GM21367 (cell line): ENCODE measurements at regions not wholly inside any gene's neighbourhood (a gene's known extent, or its start where the extent isn't known, plus 50 kb on each side); places are given as distances from the start of the nearest gene placed in this dataset.

Source experiments
- ATAC-seq: cut with Tn5 transposase; IDR thresholded peaks from one replicate; pipeline ENCODE4 v1.9.1; 2021; ENCODE audit not compliant: unreplicated experiment

DNA sequence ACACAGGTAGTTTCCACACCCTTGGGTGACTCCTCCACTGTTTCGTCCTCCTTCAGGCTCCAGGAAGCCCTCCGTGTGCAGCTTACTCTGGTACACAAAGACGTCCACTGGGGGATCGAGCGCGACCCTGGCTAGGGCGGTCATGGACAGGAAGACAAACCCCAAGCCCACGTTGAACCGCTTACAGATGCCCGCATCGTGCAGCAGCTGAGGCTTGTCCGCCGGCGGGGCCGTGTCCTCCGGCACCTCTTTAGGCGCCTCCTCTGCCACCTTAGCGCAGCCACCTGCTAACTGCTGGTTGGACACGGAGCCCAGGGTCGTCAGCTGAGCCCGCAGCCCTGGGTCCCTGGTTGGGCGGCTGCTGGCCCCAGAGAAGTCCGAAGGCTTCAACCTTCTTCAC lies 309.0 kb upstream of the BTBD3 start:
- ATAC-seq, result no peak

DNA sequence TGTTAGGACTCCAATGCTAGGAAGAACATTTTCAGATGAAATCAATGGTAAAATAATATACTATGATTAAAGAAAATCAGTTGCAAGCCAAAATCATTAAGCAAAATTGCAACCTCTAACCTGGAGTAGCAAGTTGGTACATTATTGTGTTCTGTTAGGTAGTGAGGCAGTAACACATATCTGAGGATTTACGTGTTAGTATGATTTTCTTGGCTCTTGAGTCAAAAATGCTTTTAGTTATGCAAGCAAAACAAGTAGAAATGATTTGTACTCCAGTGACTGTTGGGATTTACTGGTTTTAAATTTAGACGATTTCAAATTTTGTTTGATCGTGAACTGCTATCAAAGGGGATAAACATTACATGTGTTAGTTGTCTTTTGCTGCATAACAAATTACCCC lies 293.0 kb upstream of the BTBD3 start:
- ATAC-seq, result no peak

DNA sequence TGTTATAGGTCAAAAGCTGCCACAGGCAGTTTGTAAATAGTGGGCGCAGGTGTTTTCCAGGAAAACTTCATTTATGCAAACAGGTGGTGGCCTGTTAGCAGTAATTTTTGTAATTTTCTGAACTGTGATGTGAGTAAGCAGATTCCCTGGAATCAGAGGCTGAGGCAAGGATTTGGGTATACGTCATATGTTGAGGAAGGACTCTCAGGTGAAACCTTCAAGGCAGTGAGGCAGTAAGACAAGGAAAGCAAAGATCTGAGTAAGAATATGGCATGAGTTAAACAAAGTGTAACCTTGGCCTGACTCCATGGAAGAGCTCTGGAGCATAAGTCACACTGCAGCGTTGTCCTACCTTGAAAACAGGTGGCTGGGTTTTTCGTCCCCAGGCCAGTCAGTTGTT lies 291.1 kb upstream of the BTBD3 start:
- ATAC-seq, result no peak

DNA sequence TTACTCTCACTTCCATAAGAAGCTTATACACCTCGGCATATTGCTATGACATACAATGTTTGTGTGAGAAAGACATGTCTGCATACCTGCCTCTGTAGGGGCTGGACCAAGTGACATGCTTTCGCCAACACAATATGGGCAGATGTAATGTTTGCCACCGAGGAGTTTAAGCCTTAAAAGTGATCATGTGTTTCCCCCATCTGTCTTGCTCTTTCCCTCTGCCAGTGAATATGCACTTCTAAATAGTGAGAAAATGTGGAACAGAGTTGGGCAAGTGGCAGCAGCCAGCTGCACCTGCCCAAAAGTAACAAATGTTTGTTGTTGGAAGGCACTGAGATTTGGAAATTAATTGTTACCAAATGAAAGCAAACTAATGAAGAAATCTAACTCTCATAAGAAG lies 274.8 kb upstream of the BTBD3 start:
- ATAC-seq, result no peak

DNA sequence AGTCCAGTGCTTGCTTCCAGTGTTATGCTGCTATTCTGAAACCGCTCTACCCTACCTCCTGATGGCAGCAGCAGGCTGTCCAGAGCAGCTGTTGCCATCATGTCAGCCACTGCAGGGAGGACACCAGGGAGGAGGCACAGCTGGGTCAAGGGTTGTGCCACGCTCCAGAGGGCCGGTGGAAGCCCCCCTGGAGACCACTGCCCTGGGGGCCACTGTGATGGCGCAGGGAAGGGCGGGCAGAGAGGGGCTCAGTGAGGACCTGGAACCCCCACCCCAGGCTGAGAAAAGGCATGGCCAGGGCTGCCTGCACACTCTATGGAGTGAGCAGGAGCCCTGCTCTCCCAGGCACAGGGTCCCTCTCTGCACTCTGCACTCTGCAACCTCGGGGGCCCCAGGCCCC lies 271.3 kb upstream of the BTBD3 start:
- no peak for ATAC-seq

DNA sequence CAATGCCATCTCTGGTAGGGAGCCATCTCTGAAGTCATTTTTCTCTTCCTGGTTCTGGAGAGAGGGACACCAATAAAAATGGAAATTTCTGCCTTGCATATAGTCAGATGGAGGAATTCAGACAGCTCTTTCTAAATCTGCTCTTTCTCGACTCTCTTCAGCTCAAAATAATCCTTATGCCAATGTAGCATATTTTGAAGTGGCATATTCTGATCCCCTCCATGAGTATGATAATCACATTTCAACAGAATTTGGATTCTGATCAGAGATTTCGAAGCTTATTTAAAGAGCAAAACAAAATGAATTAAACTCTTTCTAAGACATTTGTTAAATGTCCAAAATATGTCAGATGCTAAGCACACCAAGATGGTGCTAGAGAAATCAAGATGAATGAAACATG lies 267.1 kb upstream of the BTBD3 start:
- no peak for ATAC-seq

DNA sequence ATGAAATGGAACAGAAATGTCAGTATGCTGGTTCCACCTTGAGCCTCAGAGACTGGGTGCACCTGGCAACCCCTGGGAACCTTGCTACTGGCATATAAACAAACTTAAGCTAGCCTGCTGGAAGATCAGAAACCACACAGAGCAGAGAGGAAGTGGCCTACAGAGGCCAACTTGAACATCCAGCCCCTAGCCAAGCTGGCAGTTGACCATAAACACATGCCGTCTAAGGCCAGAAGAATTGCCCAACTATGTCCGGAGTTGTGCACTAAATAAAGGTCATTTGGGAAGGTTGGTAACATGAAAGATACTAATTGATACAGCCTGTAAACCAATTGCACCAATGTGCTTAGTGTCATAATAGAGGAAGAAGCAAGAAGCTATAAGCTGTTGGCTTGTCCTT lies 266.6 kb upstream of the BTBD3 start:
- ATAC-seq, result no peak

DNA sequence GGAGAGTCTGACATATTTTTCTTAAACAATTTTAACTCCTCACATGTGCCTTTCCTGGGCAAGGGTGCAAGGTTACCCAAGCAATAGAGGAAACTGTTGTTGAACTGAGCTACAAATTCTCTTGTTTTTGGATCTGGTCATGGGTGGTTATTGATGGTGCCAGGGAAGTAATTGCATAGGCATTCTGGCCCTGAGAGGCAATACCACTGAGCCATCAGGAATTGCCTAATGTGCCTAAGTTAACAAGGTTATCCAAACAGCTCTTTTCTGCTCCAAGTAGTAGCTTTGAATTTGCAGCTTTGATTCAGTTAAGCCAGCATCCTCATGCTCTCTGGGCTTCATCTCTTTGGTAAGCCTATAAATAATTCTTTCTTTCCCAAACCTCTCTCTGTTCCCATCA lies 266.0 kb upstream of the BTBD3 start:
- ATAC-seq, result no peak

DNA sequence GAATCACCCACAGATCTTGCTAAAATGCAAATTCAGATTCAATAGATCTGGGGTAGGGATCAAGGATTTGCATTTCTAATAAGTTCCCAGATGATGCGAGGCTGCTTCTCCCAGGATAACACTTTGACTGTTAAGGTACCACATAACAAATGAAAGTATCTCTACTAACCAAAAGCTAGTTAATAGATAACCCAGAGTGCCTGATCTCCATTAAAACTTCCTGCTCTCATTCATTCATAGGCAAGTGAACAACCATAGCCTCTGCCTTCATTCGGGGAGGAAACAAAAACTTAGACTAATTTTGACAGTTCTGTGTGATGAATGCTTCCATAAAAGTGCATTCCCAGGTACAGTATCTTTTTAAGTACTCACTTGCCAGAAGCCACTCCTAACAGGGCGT lies 265.6 kb upstream of the BTBD3 start:
- no peak for ATAC-seq

DNA sequence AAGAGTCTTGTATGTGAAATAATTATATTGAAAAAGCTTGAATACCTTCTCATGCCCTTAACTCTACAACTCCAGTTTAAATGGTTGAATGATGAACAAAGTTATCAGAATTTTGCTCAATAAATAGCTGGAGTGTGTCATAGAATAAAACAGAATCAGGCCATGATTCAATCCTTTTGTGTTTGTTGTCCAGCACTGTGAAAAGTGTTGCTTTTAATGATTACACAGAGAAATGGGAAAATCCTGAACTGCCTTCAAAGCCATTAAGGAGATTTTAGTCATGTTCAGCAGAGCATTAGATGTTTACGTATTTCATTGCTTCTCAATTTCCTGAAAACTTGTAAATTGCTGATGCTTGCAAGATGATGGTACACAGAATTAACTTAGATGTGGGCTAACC lies 262.9 kb upstream of the BTBD3 start:
- ATAC-seq, result no peak

DNA sequence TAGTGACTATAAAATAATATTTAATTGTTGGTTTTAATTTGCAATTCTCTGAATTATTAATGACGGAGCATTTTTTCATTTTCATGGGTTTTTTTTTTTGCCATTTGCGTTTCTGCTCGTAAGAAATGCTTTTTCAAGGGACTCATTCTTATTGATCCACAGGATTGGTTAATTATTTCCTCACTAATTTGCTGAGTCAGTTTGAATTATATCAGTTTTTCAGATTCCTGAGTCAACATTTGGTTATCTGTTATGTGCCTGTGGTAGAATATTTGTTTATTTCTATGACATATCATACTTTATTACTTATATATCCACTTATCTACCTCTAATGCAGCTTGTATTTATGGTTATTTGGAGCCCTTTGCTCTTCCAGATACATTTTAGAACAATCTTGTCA lies 257.0 kb upstream of the BTBD3 start:
- ATAC-seq, result no peak

DNA sequence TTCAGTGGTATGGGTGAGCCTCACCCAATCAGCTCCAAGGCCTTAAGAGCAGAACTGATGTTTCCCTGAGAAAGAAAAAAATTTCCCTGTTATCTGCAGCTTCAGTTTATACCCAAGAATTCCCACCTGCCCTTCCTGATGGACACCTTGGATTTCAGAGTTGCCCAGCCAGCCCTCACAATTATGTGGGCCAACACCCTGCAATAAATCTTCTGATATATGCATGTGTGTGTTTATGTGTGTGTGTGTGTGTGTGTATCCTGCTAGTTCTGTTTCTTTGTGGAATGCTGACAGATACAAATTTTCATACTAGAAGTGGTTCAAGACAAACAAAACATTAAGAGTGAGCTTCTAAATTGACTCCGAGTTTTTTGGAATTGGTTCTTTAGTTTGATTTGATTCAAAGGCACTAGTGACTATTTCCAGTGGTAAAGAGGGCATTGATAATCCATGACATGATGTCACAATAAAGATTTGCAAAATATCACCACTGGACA lies 246.6 kb upstream of the BTBD3 start:
- no peak for ATAC-seq

DNA sequence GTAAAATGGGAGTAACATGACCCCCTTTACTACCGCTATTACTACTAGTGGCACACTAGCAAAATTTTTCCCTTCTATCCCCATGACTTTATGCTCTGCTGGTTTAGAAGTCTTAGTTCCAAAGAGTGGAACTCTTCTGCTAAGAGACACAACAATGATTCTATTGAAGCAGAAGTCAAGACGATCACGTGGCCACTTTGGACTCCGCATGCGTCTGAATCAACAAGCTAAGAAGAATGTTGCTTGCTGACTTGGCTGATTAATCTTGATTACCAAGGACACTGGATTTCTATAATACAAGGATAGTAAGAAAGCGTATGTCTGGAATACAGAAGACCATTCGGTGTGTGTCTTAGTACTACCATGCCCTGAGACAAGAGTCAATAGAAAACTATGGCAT lies 244.7 kb upstream of the BTBD3 start:
- no peak for ATAC-seq

DNA sequence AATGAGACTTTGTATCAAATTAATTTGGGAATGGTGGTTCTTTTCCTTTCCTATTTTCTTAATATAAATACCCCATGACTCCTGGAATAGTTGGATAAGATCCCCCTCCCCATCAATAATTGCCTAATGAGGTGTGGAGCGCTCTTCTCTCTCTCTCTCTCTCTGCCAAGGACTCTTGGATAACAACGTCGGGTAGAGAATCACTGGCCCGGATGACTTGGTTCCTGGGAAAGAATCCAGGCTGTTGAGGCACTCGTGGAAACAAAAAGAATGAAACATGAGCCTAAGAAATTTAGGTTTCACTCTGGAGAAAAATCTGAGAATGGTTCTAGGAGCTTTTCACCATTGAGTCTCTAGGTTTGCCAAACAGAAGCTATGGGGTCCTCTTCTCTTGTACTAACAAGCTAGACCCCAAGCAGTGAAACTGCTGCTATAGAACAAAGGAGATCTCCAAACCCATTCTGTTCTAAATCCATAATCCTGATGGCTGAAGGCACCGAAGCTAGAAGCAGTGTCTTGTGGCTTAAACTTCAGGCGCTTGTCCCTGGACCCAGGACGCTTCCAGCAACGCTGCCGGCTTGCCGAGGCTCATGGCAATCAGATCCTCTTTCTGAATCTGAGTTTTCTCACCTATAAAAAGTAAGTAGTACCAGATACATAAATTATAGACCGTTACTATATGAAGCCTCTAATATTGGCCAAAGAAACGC lies 241.6 kb upstream of the BTBD3 start:
- no peak for ATAC-seq

DNA sequence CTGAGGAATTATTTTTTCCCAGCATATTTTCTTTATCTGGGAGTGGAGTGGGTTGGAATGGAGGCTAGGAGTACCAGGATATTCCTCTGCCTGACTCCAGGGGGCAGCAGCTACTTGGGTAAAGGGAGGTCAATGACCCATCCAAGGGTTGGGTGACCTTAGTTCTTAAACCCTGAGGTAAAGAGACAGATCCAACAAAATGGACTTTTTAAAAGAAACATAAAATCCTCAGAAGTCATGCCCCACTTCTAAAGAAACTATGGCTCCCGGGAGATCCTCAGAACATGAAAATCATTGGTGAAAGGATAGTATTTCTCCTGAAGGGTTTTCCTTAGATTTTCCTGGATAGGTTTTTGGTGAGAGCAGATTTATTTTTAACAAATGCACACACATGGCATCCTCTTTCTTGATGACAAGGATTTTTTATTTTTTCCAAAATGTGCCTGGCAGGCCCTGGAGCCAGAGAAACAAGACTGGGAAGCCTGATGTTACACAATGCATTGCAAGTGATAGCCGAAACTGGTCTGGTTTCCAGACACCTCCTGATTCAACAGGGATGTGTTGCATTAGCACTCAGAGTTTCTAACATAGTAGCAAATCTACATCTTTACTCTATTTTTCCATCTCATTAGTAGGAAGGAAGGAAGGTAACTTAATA lies 240.9 kb upstream of the BTBD3 start:
- ATAC-seq, result no peak

DNA sequence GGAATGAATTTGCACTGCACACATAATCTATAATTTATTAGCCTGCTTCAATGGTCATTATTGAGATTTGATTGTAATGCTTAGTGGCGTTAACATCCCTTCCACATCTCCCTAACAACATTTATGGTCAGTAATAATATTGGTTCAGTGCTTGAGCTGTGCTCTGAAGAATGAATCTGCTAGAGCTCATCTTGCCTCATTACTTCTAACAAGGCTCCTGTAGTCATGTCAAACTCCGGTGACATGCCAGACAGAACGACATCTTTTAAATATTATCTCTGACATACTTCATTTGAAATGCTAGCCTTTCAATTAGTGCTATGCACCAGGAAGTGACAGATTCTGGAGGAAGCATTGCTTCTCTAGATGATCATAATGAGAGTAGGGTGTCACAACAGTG lies 240.3 kb upstream of the BTBD3 start:
- no peak for ATAC-seq

DNA sequence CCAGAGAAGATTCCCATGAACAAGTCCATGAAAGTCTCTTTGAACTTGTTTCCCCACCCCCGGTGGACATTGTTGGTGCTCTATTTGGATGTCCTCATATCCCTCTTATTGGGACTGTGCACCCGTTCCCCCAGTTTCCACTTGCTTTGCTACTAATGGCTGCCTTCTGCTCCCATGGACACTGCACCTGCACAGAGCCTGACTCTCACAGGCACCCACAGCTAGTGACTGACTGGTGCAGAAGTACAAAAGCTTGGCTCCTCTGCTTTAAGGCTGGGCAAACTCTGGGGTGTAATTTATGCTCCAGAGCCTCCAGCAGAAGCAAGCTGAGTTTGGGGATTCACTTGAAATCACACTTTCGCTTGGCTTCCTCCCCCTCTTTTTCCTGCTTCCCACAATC lies 239.9 kb upstream of the BTBD3 start:
- no peak for ATAC-seq

DNA sequence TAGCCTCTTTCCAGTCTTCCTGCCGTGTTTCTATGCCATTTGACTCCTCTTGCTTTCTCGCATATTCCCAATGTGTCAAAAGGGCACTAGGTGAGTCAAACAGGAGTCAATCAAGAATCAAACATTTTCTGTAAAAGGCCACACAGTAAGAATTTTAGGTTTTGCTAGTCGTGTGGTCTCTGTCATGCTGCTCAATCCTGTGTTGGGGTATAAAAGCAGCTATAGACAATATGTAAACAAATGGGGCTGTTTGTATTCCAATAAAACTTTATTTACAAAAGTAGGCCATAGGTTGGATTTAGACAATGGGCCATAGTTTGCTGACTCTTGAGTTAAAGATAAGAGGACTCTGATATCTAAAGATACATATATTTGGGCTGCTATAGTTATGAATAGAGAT lies 235.4 kb upstream of the BTBD3 start:
- ATAC-seq, result no peak

DNA sequence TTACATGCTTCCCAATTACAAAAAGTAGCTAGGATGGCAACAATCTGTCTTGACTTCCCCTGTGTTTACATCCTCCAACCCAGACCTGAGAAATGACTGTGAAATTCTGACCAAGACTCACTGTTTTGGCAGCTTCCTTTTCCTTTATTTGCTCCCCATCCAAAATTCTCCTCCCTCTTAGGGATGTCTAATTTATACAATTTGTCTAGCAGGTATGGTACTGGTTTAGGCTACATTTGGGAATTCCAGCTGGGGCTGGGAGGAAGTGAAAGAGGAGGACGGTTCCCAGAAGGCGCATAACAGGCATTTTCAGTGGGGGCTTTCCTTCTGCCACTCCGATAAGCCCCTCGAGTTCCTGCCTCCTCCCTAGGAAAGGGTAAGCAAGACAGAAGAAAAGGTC lies 231.5 kb upstream of the BTBD3 start:
- ATAC-seq, result no peak

DNA sequence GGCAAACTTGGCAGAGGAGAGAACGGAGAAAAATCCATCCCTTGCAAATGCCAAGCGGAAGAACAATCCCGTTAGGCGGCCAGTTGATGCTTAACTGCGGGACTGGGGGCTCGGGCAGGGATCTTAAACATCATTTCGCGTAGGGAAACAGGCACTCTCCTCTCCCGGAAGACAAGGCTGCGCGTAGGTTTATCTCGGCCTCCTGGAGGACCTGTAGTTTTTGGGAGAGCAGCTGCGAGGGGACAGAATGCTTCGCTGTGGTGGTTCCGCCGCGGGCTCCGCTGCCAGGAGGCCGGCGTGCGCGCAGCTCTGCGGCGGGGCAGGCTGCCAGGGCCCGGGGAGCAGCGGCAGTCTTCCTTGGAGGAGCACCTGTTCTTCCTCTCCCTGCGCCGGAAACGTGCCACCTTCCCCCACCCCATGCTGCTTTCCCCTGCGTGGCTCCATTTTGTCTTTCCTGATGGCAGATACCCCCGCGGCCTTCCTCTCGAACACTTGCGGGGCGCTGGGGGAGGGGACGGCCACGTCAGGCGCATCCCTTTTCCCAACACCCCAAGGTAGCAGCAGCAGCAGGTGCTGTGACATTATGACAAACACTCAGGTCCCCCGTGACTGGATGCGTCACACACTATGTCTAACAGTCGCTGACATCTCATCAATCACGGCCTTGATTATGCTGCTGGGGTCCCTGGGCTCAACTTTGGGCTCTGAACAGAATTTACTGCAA lies 230.7 kb upstream of the BTBD3 start:
- ATAC-seq, result no peak

DNA sequence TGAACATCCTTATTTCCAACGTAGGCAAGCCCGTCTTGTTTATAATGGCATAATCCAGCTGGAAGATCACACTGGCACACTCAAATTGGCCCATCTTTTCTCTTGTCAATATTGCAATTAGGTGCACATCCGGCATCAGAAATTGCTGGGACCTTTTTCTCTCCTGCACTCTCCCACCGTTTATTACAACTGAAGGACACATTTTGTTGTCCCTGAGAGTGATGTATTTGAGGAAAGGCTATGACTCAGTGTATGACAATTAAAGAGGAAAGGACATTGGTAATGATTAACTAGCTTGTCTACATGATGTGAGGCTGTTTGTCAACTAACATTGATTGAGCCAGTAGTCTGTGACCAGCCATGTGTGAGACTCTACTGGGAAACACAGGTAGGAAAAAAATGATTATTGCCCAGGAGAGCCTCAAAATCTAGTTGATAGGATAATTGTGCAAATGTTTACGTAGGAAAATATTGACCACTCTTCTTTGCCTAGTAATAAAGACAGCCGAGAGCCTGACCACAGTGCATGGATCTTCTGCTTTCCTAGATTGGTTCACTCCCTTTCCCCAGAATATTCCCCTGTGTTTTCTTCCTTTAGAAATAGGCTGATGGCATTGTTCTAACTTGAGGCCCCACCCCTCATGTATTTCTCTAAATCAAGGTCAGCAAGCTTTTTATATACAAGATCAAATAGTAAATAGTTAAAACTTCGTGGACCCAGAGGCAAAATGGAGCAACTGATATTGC lies 230.0 kb upstream of the BTBD3 start:
- ATAC-seq, result no peak

DNA sequence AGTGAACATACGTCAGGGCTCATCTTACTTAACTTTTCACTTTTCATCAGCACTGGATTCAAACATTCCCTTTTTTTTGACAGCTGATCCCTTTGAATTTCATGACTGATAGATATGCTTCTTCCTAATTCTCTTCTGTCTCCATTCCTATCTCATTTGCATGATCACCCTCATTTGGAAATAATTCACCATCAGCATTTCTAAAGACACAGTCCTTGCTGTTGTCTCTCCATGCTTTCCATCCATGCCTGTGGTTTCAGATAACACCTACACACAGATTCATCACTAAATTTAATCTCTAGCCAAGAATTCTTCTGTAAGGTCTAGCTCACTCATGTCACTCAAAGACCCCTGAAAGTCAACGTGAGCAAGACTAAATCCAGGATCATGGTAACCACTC lies 228.4 kb upstream of the BTBD3 start:
- no peak for ATAC-seq
